ENCODE measurements at regions not wholly inside any gene's neighbourhood (a gene's known extent, or its start where the extent isn't known, plus 50 kb on each side); places are given as distances from the start of the nearest gene placed in this dataset.

DNA sequence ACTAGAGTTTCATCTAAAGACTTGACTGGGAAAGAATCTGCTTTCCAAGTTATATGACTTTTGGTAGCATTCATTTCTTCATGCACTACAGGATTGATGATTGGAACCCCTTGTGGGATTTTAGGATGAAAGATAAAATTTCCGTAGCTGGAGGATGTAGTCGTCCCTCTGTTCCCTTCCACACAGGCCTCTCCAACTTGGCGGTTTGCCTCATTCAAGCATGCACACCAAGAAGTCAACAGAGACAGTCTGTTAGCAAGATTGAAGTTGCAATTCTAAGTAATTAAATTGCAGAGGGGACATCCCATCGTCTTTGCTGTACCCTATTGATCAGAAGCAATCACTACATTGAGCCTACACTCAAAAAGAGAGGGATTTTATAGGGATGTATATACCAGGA lies 777.4 kb upstream of the HS3ST1 start:
- intact Hi-C loops (cut with DNase I; ENCODE audit: low total_unique reads): no loop called here
- Histone ChIP-seq H3K27ac (no peak overlapping the region), H3K4me3 (no peak overlapping the region), H3K9me3 (no peaks in the 10 kb centered on the region), H3K4me1 (no peaks in the 10 kb centered on the region), H3K27me3 (no peaks in the 10 kb centered on the region), H3K36me3 (no peaks in the 10 kb centered on the region)
- no peak for DNase-seq
- TF ChIP-seq, protein P1, sequence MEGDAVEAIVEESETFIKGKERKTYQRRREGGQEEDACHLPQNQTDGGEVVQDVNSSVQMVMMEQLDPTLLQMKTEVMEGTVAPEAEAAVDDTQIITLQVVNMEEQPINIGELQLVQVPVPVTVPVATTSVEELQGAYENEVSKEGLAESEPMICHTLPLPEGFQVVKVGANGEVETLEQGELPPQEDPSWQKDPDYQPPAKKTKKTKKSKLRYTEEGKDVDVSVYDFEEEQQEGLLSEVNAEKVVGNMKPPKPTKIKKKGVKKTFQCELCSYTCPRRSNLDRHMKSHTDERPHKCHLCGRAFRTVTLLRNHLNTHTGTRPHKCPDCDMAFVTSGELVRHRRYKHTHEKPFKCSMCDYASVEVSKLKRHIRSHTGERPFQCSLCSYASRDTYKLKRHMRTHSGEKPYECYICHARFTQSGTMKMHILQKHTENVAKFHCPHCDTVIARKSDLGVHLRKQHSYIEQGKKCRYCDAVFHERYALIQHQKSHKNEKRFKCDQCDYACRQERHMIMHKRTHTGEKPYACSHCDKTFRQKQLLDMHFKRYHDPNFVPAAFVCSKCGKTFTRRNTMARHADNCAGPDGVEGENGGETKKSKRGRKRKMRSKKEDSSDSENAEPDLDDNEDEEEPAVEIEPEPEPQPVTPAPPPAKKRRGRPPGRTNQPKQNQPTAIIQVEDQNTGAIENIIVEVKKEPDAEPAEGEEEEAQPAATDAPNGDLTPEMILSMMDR (IDR thresholded peaks at IDR 0.05): no peak
- no peak for TF ChIP-seq POLR2A (IDR thresholded peaks at IDR 0.05)

DNA sequence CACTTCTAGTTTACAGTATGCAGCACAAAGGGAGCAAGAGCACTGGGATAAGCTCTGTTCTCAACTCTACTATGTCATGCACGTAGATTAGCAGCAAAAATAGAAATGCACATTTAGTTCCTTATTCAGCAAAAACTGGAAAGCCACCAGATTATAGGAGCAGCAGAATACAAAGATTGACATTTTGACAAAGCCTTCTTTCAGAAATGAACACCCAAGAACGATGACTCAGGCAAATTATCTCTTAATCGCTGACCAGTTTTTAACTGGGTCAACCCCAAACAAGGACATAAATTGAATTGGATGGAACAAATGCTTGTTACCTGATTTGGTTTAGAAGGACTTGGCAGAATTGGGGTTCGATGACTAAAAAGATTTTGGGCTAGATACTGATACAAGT lies 775.3 kb upstream of the HS3ST1 start:
- no peak for TF ChIP-seq POLR2A (IDR thresholded peaks at IDR 0.05)
- TF ChIP-seq, protein P1 (IDR thresholded peaks at IDR 0.05): no peak
- no peak for DNase-seq
- no peaks in the 10 kb centered on the region for H3K27me3 ChIP-seq
- intact Hi-C loops (cut with DNase I; ENCODE audit: low total_unique reads): no loop called here
- H3K4me3 ChIP-seq: no peak overlapping the region
- H3K27ac ChIP-seq: no peak overlapping the region
- no peaks in the 10 kb centered on the region for H3K9me3 ChIP-seq
- H3K36me3 ChIP-seq: no peaks in the 10 kb centered on the region
- no peaks in the 10 kb centered on the region for H3K4me1 ChIP-seq

DNA sequence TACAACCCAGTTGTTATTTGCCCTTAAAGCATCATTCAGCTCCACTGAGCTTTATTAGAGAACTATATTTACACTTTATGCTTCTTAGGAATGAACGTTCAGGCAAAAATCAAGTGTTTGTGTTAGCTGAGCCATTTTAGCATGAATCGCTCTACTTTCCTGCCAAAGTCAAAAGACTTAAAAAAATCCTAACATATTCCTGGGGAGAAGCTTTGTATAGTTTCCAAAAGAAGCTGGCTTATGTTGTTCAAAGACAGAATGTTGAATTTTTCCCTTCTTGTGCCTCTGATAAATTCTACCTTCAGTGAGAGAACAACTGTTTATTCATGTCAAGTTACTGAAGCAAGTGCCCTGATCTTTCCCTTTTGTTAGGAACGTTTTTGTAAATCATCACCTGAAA lies 771.5 kb upstream of the HS3ST1 start:
- Histone ChIP-seq H3K4me1 (no peaks in the 10 kb centered on the region), H3K4me3 (no peak overlapping the region), H3K9me3 (no peaks in the 10 kb centered on the region), H3K27ac (no peak overlapping the region), H3K27me3 (no peaks in the 10 kb centered on the region), H3K36me3 (no peaks in the 10 kb centered on the region)
- intact Hi-C loops (cut with DNase I; ENCODE audit: low total_unique reads): no loop called here
- TF ChIP-seq, protein P1 (IDR thresholded peaks at IDR 0.05): no peak
- DNase-seq: no peak

DNA sequence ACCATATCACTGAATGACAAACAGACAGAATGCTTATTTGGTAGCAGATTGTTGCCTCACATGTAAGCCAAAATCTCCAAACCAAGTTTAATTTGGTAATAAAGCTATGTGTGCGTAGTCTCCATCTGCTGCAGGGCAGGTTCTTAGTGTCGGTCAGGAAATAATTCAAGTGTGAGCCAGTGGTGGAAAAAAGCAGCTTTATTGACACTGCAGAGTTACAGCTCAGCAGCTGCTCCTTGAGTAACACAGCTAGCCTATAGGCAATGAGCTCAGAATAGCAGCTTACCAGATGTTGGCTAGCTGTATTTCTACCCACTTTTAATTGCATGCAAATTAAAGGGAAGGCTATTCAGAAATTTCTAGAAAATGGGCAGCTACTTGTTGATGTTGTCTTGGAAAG lies 757.8 kb upstream of the HS3ST1 start:
- intact Hi-C loops (cut with DNase I; ENCODE audit: low total_unique reads): no loop called here
- Histone ChIP-seq H3K4me3 (no peak overlapping the region), H3K4me1 (no peaks in the 10 kb centered on the region), H3K27ac (no peak overlapping the region), H3K9me3 (no peaks in the 10 kb centered on the region), H3K27me3 (no peaks in the 10 kb centered on the region), H3K36me3 (no peaks in the 10 kb centered on the region)
- TF ChIP-seq, protein P1 (IDR thresholded peaks at IDR 0.05): no peak
- TF ChIP-seq POLR2A (IDR thresholded peaks at IDR 0.05): no peak
- DNase-seq: no peak

DNA sequence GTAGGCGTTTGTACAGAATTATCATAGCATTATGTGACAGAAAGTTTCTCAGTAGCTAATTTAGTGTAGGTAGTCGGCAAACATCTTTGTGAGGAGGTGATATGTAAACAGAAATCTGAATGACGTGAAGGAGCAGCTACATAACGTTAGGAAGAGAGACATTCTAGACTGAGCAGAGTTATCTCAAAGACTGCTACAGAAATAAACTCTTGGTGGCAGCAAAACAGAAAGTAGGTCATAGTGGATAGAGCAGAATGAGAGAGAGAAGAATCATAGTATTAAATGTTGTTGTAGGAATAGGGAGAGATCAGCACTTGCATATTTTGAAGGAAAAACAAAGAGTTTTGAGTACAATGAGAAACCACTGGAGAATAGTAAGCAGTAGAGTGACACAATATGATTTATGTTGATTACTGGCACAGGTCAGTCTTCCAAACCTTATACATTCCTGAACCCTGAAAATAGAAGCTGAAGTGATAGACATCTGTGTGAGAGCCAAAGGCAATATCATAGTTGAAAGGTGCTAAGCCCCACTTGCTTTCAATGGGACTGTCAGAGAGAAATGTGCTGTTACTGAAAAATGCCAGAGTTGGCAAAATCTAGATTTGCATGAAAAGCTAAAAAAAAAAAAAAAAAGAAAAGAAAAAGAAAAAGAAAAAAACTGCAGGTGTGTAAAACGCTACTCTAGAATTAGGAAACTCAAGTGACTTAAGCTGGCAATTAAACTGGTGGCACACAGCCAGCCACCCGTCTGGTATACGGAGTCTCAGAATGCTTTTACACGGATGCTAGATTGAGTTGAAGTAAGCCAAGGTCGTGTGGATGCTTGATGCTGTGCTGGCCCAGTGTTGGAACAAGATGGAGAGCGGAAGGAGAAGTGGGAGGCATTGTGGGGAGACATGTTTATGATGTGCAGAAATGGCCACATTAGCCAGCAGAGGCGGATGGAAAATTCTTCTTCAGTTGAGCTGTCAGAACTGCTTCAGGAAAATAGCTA lies 750.2 kb upstream of the HS3ST1 start:
- H3K9me3 ChIP-seq: no peaks in the 10 kb centered on the region
- H3K27me3 ChIP-seq: no peaks in the 10 kb centered on the region
- no peaks in the 10 kb centered on the region for H3K4me1 ChIP-seq
- no peak for TF ChIP-seq POLR2A (IDR thresholded peaks at IDR 0.05)
- TF ChIP-seq, protein P1 (IDR thresholded peaks at IDR 0.05): no peak
- H3K27ac ChIP-seq: no peak overlapping the region
- H3K36me3 ChIP-seq: no peaks in the 10 kb centered on the region
- H3K4me3 ChIP-seq: no peak overlapping the region
- peak; percentile 16 to 24 for DNase-seq
- intact Hi-C loops (cut with DNase I; ENCODE audit: low total_unique reads): no loop called here
